GM12878 (cell line): ENCODE measurements at regions not wholly inside any gene's neighbourhood (a gene's known extent, or its start where the extent isn't known, plus 50 kb on each side); places are given as distances from the start of the nearest gene placed in this dataset.

Experiments
- BACH1 ChIP-seq: fragments of 450-650 bp; IDR thresholded peaks from 2 replicates; pipeline ENCODE4 v1.6.1; 2017; ENCODE audit warnings: mild to moderate bottlenecking, borderline replicate concordance
- BHLHE40 ChIP-seq, 2 experiments: fragments of 450-650 bp in 1 of 2; IDR thresholded peaks; 2 replicates each; pipeline ENCODE4 v1.6.1; 2011 to 2017; ENCODE audit warnings: low read depth in 2 of 2, borderline replicate concordance in 1 of 2, improper control_type of control experiment in 1 of 2, low read length in 1 of 2, mild to moderate bottlenecking in 1 of 2
- CREB1 ChIP-seq: IDR thresholded peaks from 2 replicates; pipeline ENCODE4 v1.6.1; 2012; ENCODE audit warnings: low read depth, mild to moderate bottlenecking, inconsistent platforms
- EZH2 ChIP-seq: IDR thresholded peaks from 2 replicates; pipeline ENCODE4 v1.6.1; 2012; ENCODE audit warnings: low read depth, mild to moderate bottlenecking, control low read depth, inconsistent platforms, low read length, borderline replicate concordance; ENCODE audit not compliant: control insufficient read depth
- FOS ChIP-seq: IDR thresholded peaks from 3 replicates; pipeline ENCODE4 v1.6.1; 2011; ENCODE audit warnings: borderline replicate concordance; ENCODE audit not compliant: insufficient read length; ENCODE audit errors: extremely low read depth
- FOXM1 ChIP-seq: IDR thresholded peaks from 2 replicates; pipeline ENCODE4 v1.6.1; 2012; ENCODE audit warnings: low read depth, mild to moderate bottlenecking, inconsistent platforms, low read length, moderate library complexity
- GABPA ChIP-seq: IDR thresholded peaks from 2 replicates; pipeline ENCODE4 v1.6.1; 2014; ENCODE audit warnings: antibody characterized with exemption, low read depth, mild to moderate bottlenecking, inconsistent platforms
- HDAC6 ChIP-seq: fragments of 200-600 bp; sonication (generic); IDR thresholded peaks from one replicate; pipeline ENCODE4 v1.8.0; 2017; ENCODE audit warnings: antibody characterized with exemption; ENCODE audit not compliant: unreplicated experiment
- IKZF2 ChIP-seq, 2 experiments: fragments of 450-650 bp; IDR thresholded peaks; 2 replicates each; pipeline ENCODE4 v1.6.1; 2017; ENCODE audit warnings: mild to moderate bottlenecking in 2 of 2, moderate library complexity in 2 of 2
- KDM1A ChIP-seq: fragments of 200-600 bp; sonication (generic); IDR thresholded peaks from 2 replicates; pipeline ENCODE4 v1.6.1; 2016; ENCODE audit warnings: borderline replicate concordance
- LARP7 ChIP-seq: fragments of 450-650 bp; IDR thresholded peaks from 2 replicates; pipeline ENCODE4 v1.6.1; 2017; ENCODE audit warnings: mild to moderate bottlenecking
- MEF2A ChIP-seq: IDR thresholded peaks from 2 replicates; pipeline ENCODE4 v1.6.1; 2011; ENCODE audit warnings: low read depth, mild to moderate bottlenecking, low read length, moderate library complexity; ENCODE audit not compliant: insufficient read depth
- MXI1 ChIP-seq: fragments of 150-350 bp; IDR thresholded peaks from 2 replicates; pipeline ENCODE4 v1.6.1; 2011; ENCODE audit warnings: low read depth, mild to moderate bottlenecking, inconsistent platforms, low read length, improper control_type of control experiment
- NFYB ChIP-seq: IDR thresholded peaks from 2 replicates; pipeline ENCODE4 v1.6.1; 2011; ENCODE audit warnings: low read depth, mild to moderate bottlenecking, low read length, improper control_type of control experiment, moderate library complexity; ENCODE audit not compliant: insufficient read depth
- NRF1 ChIP-seq: conservative IDR thresholded peaks from 2 replicates; pipeline ENCODE4 v1.6.1; 2011; ENCODE audit warnings: mild to moderate bottlenecking, low read depth, low read length, improper control_type of control experiment
- POLR2A ChIP-seq: IDR thresholded peaks from 2 replicates; pipeline ENCODE4 v1.6.1; 2011; ENCODE audit warnings: low read depth, mild to moderate bottlenecking, low read length
- POLR2AphosphoS2 ChIP-seq: IDR thresholded peaks from 2 replicates; pipeline ENCODE4 v1.6.1; 2011; ENCODE audit warnings: low read depth, mild to moderate bottlenecking, low read length, improper control_type of control experiment, moderate library complexity
- RAD51 ChIP-seq: fragments of 450-650 bp; IDR thresholded peaks from 2 replicates; pipeline ENCODE4 v1.6.1; 2016; ENCODE audit warnings: moderate library complexity, mild to moderate bottlenecking, inconsistent platforms
- SMAD5 ChIP-seq: IDR thresholded peaks from 2 replicates; pipeline ENCODE4 v1.6.1; 2016; ENCODE audit warnings: antibody characterized with exemption, low read depth
- ZNF24 ChIP-seq: fragments of 450-650 bp; IDR thresholded peaks from 2 replicates; pipeline ENCODE4 v1.6.1; 2017; ENCODE audit warnings: antibody characterized with exemption, mild to moderate bottlenecking
- ZZZ3 ChIP-seq: IDR thresholded peaks from 2 replicates; pipeline ENCODE4 v1.6.1; 2011; ENCODE audit warnings: low read depth; ENCODE audit not compliant: control insufficient read depth, insufficient read length
- TF ChIP-seq, protein P1 (sequence below): fragments of 450-650 bp; IDR thresholded peaks from 2 replicates; pipeline ENCODE4 v1.6.1; 2016; ENCODE audit warnings: mild to moderate bottlenecking
- TF ChIP-seq, protein P2 (sequence below): fragments of 150-350 bp; IDR thresholded peaks from 2 replicates; pipeline ENCODE4 v1.6.1; 2014; ENCODE audit warnings: mild to moderate bottlenecking, low read depth, low read length
- TF ChIP-seq, protein P3 (sequence below): fragments of 450-650 bp; IDR thresholded peaks from 2 replicates; pipeline ENCODE4 v1.6.1; 2017; ENCODE audit warnings: mild to moderate bottlenecking
- TF ChIP-seq, protein P4 (sequence below): IDR thresholded peaks from 2 replicates; pipeline ENCODE4 v1.6.1; 2012; ENCODE audit warnings: low read depth, low read length, improper control_type of control experiment
- TF ChIP-seq, protein P5 (sequence below): fragments of 450-650 bp; IDR thresholded peaks from 2 replicates; pipeline ENCODE4 v1.6.1; 2017; ENCODE audit warnings: low read depth, mild to moderate bottlenecking, moderate library complexity

DNA sequence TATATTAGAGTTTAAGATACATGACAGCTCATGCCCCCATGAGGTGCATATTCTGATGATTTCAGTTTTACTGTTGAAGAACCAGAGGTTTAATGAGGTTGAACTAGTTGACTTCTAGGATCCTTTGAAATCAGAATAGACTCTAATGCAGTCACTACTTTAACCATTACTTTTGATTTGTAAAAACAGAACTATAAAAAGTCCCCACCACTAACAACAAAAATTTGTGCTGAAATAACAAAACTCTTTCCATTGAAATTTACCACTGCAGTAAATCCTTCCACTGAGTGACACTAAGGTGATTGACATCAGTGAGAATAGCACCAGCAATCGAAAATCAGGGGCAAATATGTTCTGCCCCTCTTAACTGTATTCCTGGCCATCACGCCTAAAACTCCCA, 214.1 kb downstream of the SHQ1 start (continued):
- TF ChIP-seq, protein P1, sequence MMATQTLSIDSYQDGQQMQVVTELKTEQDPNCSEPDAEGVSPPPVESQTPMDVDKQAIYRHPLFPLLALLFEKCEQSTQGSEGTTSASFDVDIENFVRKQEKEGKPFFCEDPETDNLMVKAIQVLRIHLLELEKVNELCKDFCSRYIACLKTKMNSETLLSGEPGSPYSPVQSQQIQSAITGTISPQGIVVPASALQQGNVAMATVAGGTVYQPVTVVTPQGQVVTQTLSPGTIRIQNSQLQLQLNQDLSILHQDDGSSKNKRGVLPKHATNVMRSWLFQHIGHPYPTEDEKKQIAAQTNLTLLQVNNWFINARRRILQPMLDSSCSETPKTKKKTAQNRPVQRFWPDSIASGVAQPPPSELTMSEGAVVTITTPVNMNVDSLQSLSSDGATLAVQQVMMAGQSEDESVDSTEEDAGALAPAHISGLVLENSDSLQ = peak; percentile 92
- TF ChIP-seq NFYB (no peak), RAD51 (no peak), EZH2 (no peak), BACH1 (no peak), CREB1 (no peak), ZNF24 (0 out of 2 replicates have a peak, but pooled peaks have one; percentile 3), HDAC6 (no peak), IKZF2 (IDR thresholded peaks at IDR 0.05) (peak in 1 of 2 experiments; percentile 39; a peak in 1 of 4 replicates), NRF1 (no peak), KDM1A (no peak), FOS (no peak), GABPA (peak; percentile 45; the same call in 1 of the 2 replicates), LARP7 (no peak), BHLHE40 (IDR thresholded peaks at IDR 0.05; ENCODE audit: borderline replicate concordance in 1 of 2, low read depth in 2 of 2, low read length in 1 of 2) (no peak), POLR2A (no peak), MEF2A (0 out of 2 replicates have a peak, but pooled peaks have one; percentile 44), POLR2AphosphoS2 (no peak), ZZZ3 (no peak), MXI1 (no peak), SMAD5 (no peak), FOXM1 (peak; percentile 61; the same call in 1 of the 2 replicates)
- TF ChIP-seq, protein P2, sequence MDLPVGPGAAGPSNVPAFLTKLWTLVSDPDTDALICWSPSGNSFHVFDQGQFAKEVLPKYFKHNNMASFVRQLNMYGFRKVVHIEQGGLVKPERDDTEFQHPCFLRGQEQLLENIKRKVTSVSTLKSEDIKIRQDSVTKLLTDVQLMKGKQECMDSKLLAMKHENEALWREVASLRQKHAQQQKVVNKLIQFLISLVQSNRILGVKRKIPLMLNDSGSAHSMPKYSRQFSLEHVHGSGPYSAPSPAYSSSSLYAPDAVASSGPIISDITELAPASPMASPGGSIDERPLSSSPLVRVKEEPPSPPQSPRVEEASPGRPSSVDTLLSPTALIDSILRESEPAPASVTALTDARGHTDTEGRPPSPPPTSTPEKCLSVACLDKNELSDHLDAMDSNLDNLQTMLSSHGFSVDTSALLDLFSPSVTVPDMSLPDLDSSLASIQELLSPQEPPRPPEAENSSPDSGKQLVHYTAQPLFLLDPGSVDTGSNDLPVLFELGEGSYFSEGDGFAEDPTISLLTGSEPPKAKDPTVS = no peak
- TF ChIP-seq, protein P3, sequence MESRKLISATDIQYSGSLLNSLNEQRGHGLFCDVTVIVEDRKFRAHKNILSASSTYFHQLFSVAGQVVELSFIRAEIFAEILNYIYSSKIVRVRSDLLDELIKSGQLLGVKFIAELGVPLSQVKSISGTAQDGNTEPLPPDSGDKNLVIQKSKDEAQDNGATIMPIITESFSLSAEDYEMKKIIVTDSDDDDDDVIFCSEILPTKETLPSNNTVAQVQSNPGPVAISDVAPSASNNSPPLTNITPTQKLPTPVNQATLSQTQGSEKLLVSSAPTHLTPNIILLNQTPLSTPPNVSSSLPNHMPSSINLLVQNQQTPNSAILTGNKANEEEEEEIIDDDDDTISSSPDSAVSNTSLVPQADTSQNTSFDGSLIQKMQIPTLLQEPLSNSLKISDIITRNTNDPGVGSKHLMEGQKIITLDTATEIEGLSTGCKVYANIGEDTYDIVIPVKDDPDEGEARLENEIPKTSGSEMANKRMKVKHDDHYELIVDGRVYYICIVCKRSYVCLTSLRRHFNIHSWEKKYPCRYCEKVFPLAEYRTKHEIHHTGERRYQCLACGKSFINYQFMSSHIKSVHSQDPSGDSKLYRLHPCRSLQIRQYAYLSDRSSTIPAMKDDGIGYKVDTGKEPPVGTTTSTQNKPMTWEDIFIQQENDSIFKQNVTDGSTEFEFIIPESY = no peak
- TF ChIP-seq, protein P4, sequence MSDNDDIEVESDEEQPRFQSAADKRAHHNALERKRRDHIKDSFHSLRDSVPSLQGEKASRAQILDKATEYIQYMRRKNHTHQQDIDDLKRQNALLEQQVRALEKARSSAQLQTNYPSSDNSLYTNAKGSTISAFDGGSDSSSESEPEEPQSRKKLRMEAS = no peak
- TF ChIP-seq, protein P5, sequence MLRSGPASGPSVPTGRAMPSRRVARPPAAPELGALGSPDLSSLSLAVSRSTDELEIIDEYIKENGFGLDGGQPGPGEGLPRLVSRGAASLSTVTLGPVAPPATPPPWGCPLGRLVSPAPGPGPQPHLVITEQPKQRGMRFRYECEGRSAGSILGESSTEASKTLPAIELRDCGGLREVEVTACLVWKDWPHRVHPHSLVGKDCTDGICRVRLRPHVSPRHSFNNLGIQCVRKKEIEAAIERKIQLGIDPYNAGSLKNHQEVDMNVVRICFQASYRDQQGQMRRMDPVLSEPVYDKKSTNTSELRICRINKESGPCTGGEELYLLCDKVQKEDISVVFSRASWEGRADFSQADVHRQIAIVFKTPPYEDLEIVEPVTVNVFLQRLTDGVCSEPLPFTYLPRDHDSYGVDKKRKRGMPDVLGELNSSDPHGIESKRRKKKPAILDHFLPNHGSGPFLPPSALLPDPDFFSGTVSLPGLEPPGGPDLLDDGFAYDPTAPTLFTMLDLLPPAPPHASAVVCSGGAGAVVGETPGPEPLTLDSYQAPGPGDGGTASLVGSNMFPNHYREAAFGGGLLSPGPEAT = peak; percentile 83
